OCI-LY3 (cell line): ENCODE measurements at regions not wholly inside any gene's neighbourhood (a gene's known extent, or its start where the extent isn't known, plus 50 kb on each side); places are given as distances from the start of the nearest gene placed in this dataset.

Experiments used
- H2AFZ ChIP-seq: fragments of 200-600, 300-600 bp; shearing (Covaris generic); 2 replicates; pipeline ENCODE4 v1.6.0; 2014; ENCODE audit warnings: antibody characterized with exemption, low read depth, low read length
- H3K27ac ChIP-seq: fragments of 200-600, 300-600 bp; sonication (generic); 2 replicates; pipeline ENCODE4 v1.5.1; 2014; ENCODE audit warnings: mild to moderate bottlenecking, low read length, moderate library complexity, mixed read lengths
- H3K27me3 ChIP-seq: fragments of 200-600, 300-600 bp; sonication (generic); 2 replicates; pipeline ENCODE4 v1.6.1; 2014; ENCODE audit warnings: low read depth, low read length, mixed read lengths
- H3K36me3 ChIP-seq: fragments of 200-600, 300-600 bp; sonication (generic); replicated peaks from 2 replicates; pipeline ENCODE3; 2014; ENCODE audit warnings: low read depth, low read length, mixed read lengths
- H3K4me1 ChIP-seq: fragments of 300-600, 200-600 bp; sonication (generic); 2 replicates; pipeline ENCODE4 v1.6.1; 2014; ENCODE audit warnings: low read length, mixed read lengths
- H3K4me2 ChIP-seq: fragments of 200-600, 300-600 bp; sonication (generic); 2 replicates; pipeline ENCODE4 v1.6.1; 2014; ENCODE audit warnings: low read length, mixed read lengths
- H3K4me3 ChIP-seq: fragments of 300-600, 200-600 bp; sonication (generic); 2 replicates; pipeline ENCODE4 v1.5.1; 2014; ENCODE audit warnings: antibody characterized with exemption, mild to moderate bottlenecking, low read length, moderate library complexity
- H3K79me2 ChIP-seq: fragments of 300-600, 200-600 bp; shearing (Covaris generic); 2 replicates; pipeline ENCODE4 v1.6.1; 2014; ENCODE audit warnings: mild to moderate bottlenecking, low read length, mixed read lengths
- H3K9ac ChIP-seq: fragments of 300-600, 200-600 bp; shearing (Covaris generic); 2 replicates; pipeline ENCODE4 v1.6.0; 2014; ENCODE audit warnings: mild to moderate bottlenecking, low read length, moderate library complexity
- H3K9me3 ChIP-seq: fragments of 200-600, 300-600 bp; shearing (Covaris generic); 2 replicates; pipeline ENCODE4 v1.6.1; 2014; ENCODE audit warnings: low read length, mixed read lengths; ENCODE audit not compliant: insufficient read depth
- H4K20me1 ChIP-seq: fragments of 200-600, 300-600 bp; sonication (generic); 2 replicates; pipeline ENCODE4 v1.6.1; 2016; ENCODE audit warnings: low read length, mixed read lengths; ENCODE audit not compliant: insufficient read depth
- CTCF ChIP-seq: fragments of 200-600, 300-600 bp; sonication (generic); IDR thresholded peaks from 2 replicates; pipeline ENCODE4 v1.5.1; 2014; ENCODE audit warnings: antibody characterized with exemption, low read length, low read depth
- EZH2phosphoT487 ChIP-seq: fragments of 200-600 bp; shearing (Covaris generic); IDR thresholded peaks from 2 replicates; pipeline ENCODE4 v1.6.1; 2018; ENCODE audit warnings: antibody characterized with exemption, mixed run types, low read depth

DNA sequence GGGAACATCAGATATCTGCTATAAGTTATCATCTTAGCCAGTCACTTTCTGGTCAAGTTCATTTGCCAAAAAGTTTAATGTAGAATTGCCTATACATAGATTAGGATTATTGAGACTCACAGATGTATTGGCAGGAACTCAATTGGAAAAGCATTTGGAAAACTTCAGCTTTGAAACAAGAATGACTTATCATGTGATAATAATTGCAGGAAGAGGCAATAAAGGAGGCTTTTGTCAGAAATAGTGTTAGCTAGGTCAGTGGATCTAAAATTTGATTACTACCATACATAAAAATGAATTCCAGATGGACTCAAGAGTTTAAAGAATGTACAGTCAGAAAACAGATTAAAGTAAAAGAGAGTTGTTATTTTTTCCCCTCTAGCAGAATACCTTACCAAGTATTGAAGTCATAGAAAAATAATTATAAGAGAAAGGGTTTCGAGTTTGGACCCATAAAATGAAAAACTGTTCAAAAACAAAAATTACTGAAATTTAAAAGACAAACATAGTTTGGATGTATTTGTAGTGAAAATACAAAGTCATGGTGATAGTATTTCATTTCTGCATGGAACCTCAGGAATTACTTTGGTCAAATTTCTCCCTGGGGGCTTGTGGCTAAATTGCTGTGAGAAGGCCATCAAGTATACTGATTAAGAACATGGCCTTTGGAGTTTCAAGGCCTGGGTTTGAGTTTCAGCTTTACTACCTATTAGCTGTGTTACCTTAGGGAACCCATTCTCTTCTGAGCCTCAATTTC is 159.9 kb downstream of the TMEM38B start:
- Histone ChIP-seq H3K4me1 (peaks cover 13% of the 10 kb centered on the region), H3K9me3 (no peaks in the 10 kb centered on the region), H3K79me2 (no peaks in the 10 kb centered on the region), H3K4me3 (no peak overlapping the region), H3K36me3 (no peaks in the 10 kb centered on the region), H3K27ac (no peak overlapping the region), H4K20me1 (no peaks in the 10 kb centered on the region), H2AFZ (no peak overlapping the region), H3K9ac (no peak overlapping the region), H3K27me3 (no peaks in the 10 kb centered on the region), H3K4me2 (no peak overlapping the region)
- TF ChIP-seq CTCF (no peak), EZH2phosphoT487 (no peak)

GRCh38 chr9:105854783-105855724 is 160.7 kb downstream of the TMEM38B start:
- H3K36me3 ChIP-seq: no peaks in the 10 kb centered on the region
- H4K20me1 ChIP-seq: no peaks in the 10 kb centered on the region
- H3K4me1 ChIP-seq: peaks cover 22% of the 10 kb centered on the region
- H2AFZ ChIP-seq: no peak overlapping the region
- no peak overlapping the region for H3K4me3 ChIP-seq
- no peak overlapping the region for H3K4me2 ChIP-seq
- no peaks in the 10 kb centered on the region for H3K9me3 ChIP-seq
- H3K27me3 ChIP-seq: no peaks in the 10 kb centered on the region
- no peaks in the 10 kb centered on the region for H3K79me2 ChIP-seq
- no peak overlapping the region for H3K27ac ChIP-seq
- TF ChIP-seq CTCF: no peak
- TF ChIP-seq EZH2phosphoT487: no peak
- no peak overlapping the region for H3K9ac ChIP-seq

- no peak overlapping the region for H3K27ac ChIP-seq
- no peak overlapping the region for H2AFZ ChIP-seq
- no peaks in the 10 kb centered on the region for H4K20me1 ChIP-seq
- TF ChIP-seq EZH2phosphoT487 (no peak), CTCF (no peak)
- H3K36me3 ChIP-seq: no peaks in the 10 kb centered on the region
- H3K4me1 ChIP-seq: peaks cover 27% of the 10 kb centered on the region
- H3K4me2 ChIP-seq: no peak overlapping the region
- no peaks in the 10 kb centered on the region for H3K79me2 ChIP-seq
- H3K4me3 ChIP-seq: no peak overlapping the region
- no peaks in the 10 kb centered on the region for H3K27me3 ChIP-seq
- H3K9me3 ChIP-seq: no peaks in the 10 kb centered on the region
- no peak overlapping the region for H3K9ac ChIP-seq
These were observed 161.6 kb downstream of the TMEM38B start for GRCh38 chr9:105855987-105856386.

GRCh38 chr9:105858006-105858690 is 163.8 kb downstream of the TMEM38B start:
- TF ChIP-seq CTCF: no peak
- no peak for TF ChIP-seq EZH2phosphoT487
- H3K9me3 ChIP-seq: no peaks in the 10 kb centered on the region
- peaks cover 27% of the 10 kb centered on the region for H3K4me1 ChIP-seq
- H3K9ac ChIP-seq: no peak overlapping the region
- H3K27me3 ChIP-seq: no peaks in the 10 kb centered on the region
- H3K79me2 ChIP-seq: no peaks in the 10 kb centered on the region
- H3K36me3 ChIP-seq: no peaks in the 10 kb centered on the region
- no peak overlapping the region for H2AFZ ChIP-seq
- no peak overlapping the region for H3K4me3 ChIP-seq
- no peak overlapping the region for H3K27ac ChIP-seq
- H3K4me2 ChIP-seq: no peak overlapping the region
- H4K20me1 ChIP-seq: no peaks in the 10 kb centered on the region
